GM12878 (cell line): ENCODE measurements at regions not wholly inside any gene's neighbourhood (a gene's known extent, or its start where the extent isn't known, plus 50 kb on each side); places are given as distances from the start of the nearest gene placed in this dataset.
A peak's percentile ranks its signal among the peaks of the same experiment; 100 is the strongest.

Source experiments
- ATAC-seq: fragments of 200-7000 bp; cut with Tn5 transposase; 3 replicates; pipeline ENCODE4 v1.9.1; 2020; ENCODE audit warnings: mild to moderate bottlenecking, moderate library complexity
- BruUV-seq: library from RNA; stranded (reverse); fragments of 400-500 nt; replicated peaks from 2 replicates; lab custom pipeline; 2021; lab: Mats Ljungman, UMichigan
- CTCF ChIA-PET: fragments of 300-600 bp; sonication (Branson Sonifier 250); formaldehyde crosslinking; extraction: SDS; loops from one replicate; lab custom pipeline; 2021; ENCODE audit warnings: inconsistent platforms; lab: Yijun Ruan, JAX
- POLR2A ChIA-PET: fragments of 350-600 bp; formaldehyde crosslinking; extraction: SDS; loops from one replicate; lab custom pipeline; 2021; ENCODE audit warnings: inconsistent platforms; lab: Charles Lee
- RAD21 ChIA-PET: fragments of 300-600 bp; sonication (Branson Sonifier 250); formaldehyde crosslinking; loops from one replicate; lab custom pipeline; 2023; ENCODE audit warnings: antibody characterized with exemption; ENCODE audit not compliant: unreplicated experiment; lab: Charles Lee
- SMC1A ChIA-PET: fragments of 300-600 bp; sonication (Branson Sonifier 250); formaldehyde crosslinking; loops from one replicate; lab custom pipeline; 2023; ENCODE audit not compliant: unreplicated experiment, uncharacterized antibody; lab: Charles Lee
- DNase-seq: peaks from one replicate; pipeline ENCODE4 v3.0.0-alpha.2; 2011; ENCODE audit warnings: low read depth, low spot score
- FAIRE-seq: peaks from 3 replicates; lab custom pipeline; 2011; peaks lifted over from hg19 to GRCh38; lab: Jason Lieb, UNC
- H2AFZ ChIP-seq: 2 replicates; pipeline ENCODE4 v1.6.0; 2011; ENCODE audit warnings: low read depth, low read length, control low read depth; ENCODE audit not compliant: control insufficient read depth
- H3K27ac ChIP-seq: 2 replicates; pipeline ENCODE4 v1.5.1; 2011; ENCODE audit warnings: control low read depth; ENCODE audit not compliant: control insufficient read depth, insufficient read depth
- H3K27me3 ChIP-seq, 2 experiments: replicated peaks in 1 of 2; 2 replicates each; pipeline versions ENCODE4 v1.6.0 to v1.6.1; 2011; ENCODE audit warnings: low read length in 1 of 2; ENCODE audit not compliant: control insufficient read depth in 2 of 2, insufficient read depth in 2 of 2
- H3K36me3 ChIP-seq, 2 experiments: 2 replicates each; pipeline ENCODE4 v1.5.1; 2011; ENCODE audit warnings: low read length in 1 of 2; ENCODE audit not compliant: control insufficient read depth in 2 of 2, insufficient read depth in 2 of 2
- H3K4me1 ChIP-seq: 2 replicates; pipeline ENCODE4 v1.6.1; 2011; ENCODE audit warnings: mild to moderate bottlenecking, low read length, moderate library complexity, mixed read lengths; ENCODE audit not compliant: control insufficient read depth, insufficient read depth
- H3K4me2 ChIP-seq: 2 replicates; pipeline ENCODE4 v1.6.0; 2011; ENCODE audit warnings: control low read depth; ENCODE audit not compliant: control insufficient read depth, insufficient read depth
- H3K4me3 ChIP-seq: fragments of 200-600 bp; sonication (generic); 2 replicates; pipeline ENCODE4 v1.5.1; 2016
- H3K79me2 ChIP-seq: 2 replicates; pipeline ENCODE4 v1.6.0; 2011; ENCODE audit warnings: low read length; ENCODE audit not compliant: control insufficient read depth, insufficient read depth
- H3K9ac ChIP-seq: 2 replicates; pipeline ENCODE4 v1.8.0; 2011; ENCODE audit warnings: low read length, control low read depth, mixed read lengths; ENCODE audit not compliant: control insufficient read depth, insufficient read depth
- H3K9me3 ChIP-seq: replicated peaks from 3 replicates; pipeline ENCODE4 v1.5.1; 2011; ENCODE audit warnings: mild to moderate bottlenecking, low read length; ENCODE audit not compliant: control insufficient read depth, insufficient read depth
- H4K20me1 ChIP-seq: 2 replicates; pipeline ENCODE4 v1.6.0; 2011; ENCODE audit not compliant: control insufficient read depth, insufficient read depth
- BRCA1 ChIP-seq: IDR thresholded peaks from 2 replicates; pipeline ENCODE4 v1.6.1; 2011; ENCODE audit warnings: low read depth, low read length, improper control_type of control experiment
- CBFB ChIP-seq: IDR thresholded peaks from 2 replicates; pipeline ENCODE4 v1.6.1; 2016; ENCODE audit warnings: antibody characterized with exemption, low read depth
- CEBPB ChIP-seq, 2 experiments: fragments of 150-350 bp in 1 of 2; IDR thresholded peaks; 2 replicates each; pipeline ENCODE4 v1.6.1; 2012 to 2014; ENCODE audit warnings: low read depth in 2 of 2, low read length in 2 of 2, borderline replicate concordance in 1 of 2, inconsistent platforms in 1 of 2
- KDM1A ChIP-seq: fragments of 200-600 bp; sonication (generic); IDR thresholded peaks from 2 replicates; pipeline ENCODE4 v1.6.1; 2016; ENCODE audit warnings: borderline replicate concordance
- NFYA ChIP-seq: IDR thresholded peaks from 2 replicates; pipeline ENCODE4 v1.6.1; 2011; ENCODE audit warnings: low read depth, mild to moderate bottlenecking, low read length, improper control_type of control experiment, borderline replicate concordance
- SIX5 ChIP-seq: IDR thresholded peaks from 2 replicates; pipeline ENCODE4 v1.6.1; 2011; ENCODE audit warnings: mild to moderate bottlenecking, low read depth, low read length, moderate library complexity; ENCODE audit not compliant: severe bottlenecking
- SMAD1 ChIP-seq: fragments of 450-650 bp; IDR thresholded peaks from 2 replicates; pipeline ENCODE4 v1.6.1; 2018; ENCODE audit warnings: mild to moderate bottlenecking, low read depth; ENCODE audit not compliant: partially characterized antibody
- WGBS: methylation state at CpG from one replicate; pipeline ENCODE4 v1.1.6; 2016; ENCODE audit warnings: low lambda C conversion rate; ENCODE audit not compliant: insufficient replicate concordance, insufficient coverage; ENCODE audit errors: missing lambda C conversion rate; 5-methylcytosine and 5-hydroxymethylcytosine counted together
- in situ Hi-C: fragments of 300-500 bp; cut with MboI; formaldehyde crosslinking; loops from 9 replicates; pipeline ENCODE4 v1.14.3; 2018; ENCODE audit warnings: mixed read lengths
- intact Hi-C: fragments of 100-400 bp; cut with micrococcal nuclease; formaldehyde crosslinking; loops from one replicate; pipeline ENCODE4 v1.14.2; 2022; ENCODE audit not compliant: unreplicated experiment

- no peaks in the 10 kb centered on the region for H3K9me3 ChIP-seq
- H3K79me2 ChIP-seq: no peaks in the 10 kb centered on the region
- ChIA-PET RAD21 (no interaction called here), POLR2A (no interaction called here), SMC1A (interaction anchor here (2.6 kb wide), 1 partner anchor 317 kb away, joined by 6 read pairs; no protein-coding TSS in a partner anchor), CTCF (interaction anchor here (11.6 kb wide), 1 partner anchor 317 kb away, joined by 218 read pairs; no protein-coding TSS in a partner anchor)
- no peak overlapping the region for H3K27ac ChIP-seq
- in situ Hi-C loops (no loop called here), intact Hi-C loops (no loop called here)
- ATAC-seq (peak; percentile 29; the same call in 1 of the 3 replicates), FAIRE-seq (no peak), DNase-seq (no peak)
- TF ChIP-seq CBFB (no peak), KDM1A (no peak), SIX5 (no peak), CEBPB (IDR thresholded peaks at IDR 0.05; ENCODE audit: borderline replicate concordance in 1 of 2, low read depth in 2 of 2, low read length in 2 of 2) (no peak), NFYA (no peak), SMAD1 (no peak)
- no peaks in the 10 kb centered on the region for H4K20me1 ChIP-seq
- H3K9ac ChIP-seq: no peak overlapping the region
- no peak overlapping the region for H3K4me3 ChIP-seq
- no peak overlapping the region for H2AFZ ChIP-seq
- 13% methylated on average over 12 of the region's 12 CpGs for WGBS
- no TSS peak for BruUV-seq
- no peaks in the 10 kb centered on the region; a peak in 1 of 4 replicates for H3K27me3 ChIP-seq
- no peaks in the 10 kb centered on the region for H3K36me3 ChIP-seq
- H3K4me1 ChIP-seq: no peaks in the 10 kb centered on the region
- H3K4me2 ChIP-seq: no peak overlapping the region
Measured at GRCh38 chr13:26502826-26503225, 54.7 kb upstream of the WASF3 start.

GRCh38 chr13:26503826-26504594 lies 53.5 kb upstream of the WASF3 start:
- no peak overlapping the region for H3K4me2 ChIP-seq
- H3K36me3 ChIP-seq: no peaks in the 10 kb centered on the region
- no peaks in the 10 kb centered on the region for H3K4me1 ChIP-seq
- no TSS peak for BruUV-seq
- SMC1A ChIA-PET: no interaction called here
- H3K27ac ChIP-seq: no peak overlapping the region
- H4K20me1 ChIP-seq: no peaks in the 10 kb centered on the region
- in situ Hi-C loops: no loop called here
- H3K27me3 ChIP-seq: no peaks in the 10 kb centered on the region; a peak in 1 of 4 replicates
- no peak for TF ChIP-seq BRCA1
- TF ChIP-seq, all 136 proteins: peak for 0
- Histone ChIP-seq H3K9me3 (no peaks in the 10 kb centered on the region), H2AFZ (no peak overlapping the region), H3K79me2 (no peaks in the 10 kb centered on the region), H3K4me3 (no peak overlapping the region), H3K9ac (no peak overlapping the region)
- FAIRE-seq: no peak
- WGBS: 17% methylated on average over 8 of the region's 8 CpGs
- POLR2A ChIA-PET: no interaction called here
- RAD21 ChIA-PET: no interaction called here
- intact Hi-C loops: no loop called here
- CTCF ChIA-PET: interaction anchor here (1.1 to 1.2 kb wide), 2 partner anchors 9 to 319 kb away, joined by 3 read pairs; no protein-coding TSS in a partner anchor
- no peak for DNase-seq
- ATAC-seq: no peak
